ENCODE measurements at regions not wholly inside any gene's neighbourhood (a gene's known extent, or its start where the extent isn't known, plus 50 kb on each side); places are given as distances from the start of the nearest gene placed in this dataset.

GRCh38 chr3:7793786-7794185 lies 707.8 kb upstream of the LMCD1 start:
- Histone ChIP-seq H3K4me3 (no peak overlapping the region), H2AFZ (no peak overlapping the region), H3K27ac (no peak overlapping the region), H3K9me3 (ENCODE audit: low read depth) (no peaks in the 10 kb centered on the region), H3K4me1 (ENCODE audit: insufficient read depth) (no peaks in the 10 kb centered on the region), H3K4me2 (ENCODE audit: unreplicated experiment) (no peak overlapping the region), H4K20me1 (ENCODE audit: insufficient read depth) (no peaks in the 10 kb centered on the region), H3F3A (ENCODE audit: insufficient read depth) (no peaks in the 10 kb centered on the region), H3K9me2 (ENCODE audit: insufficient read depth) (no peaks in the 10 kb centered on the region), H3K36me3 (ENCODE audit: low read depth) (no peaks in the 10 kb centered on the region), H3K9ac (no peak overlapping the region), H3K79me2 (ENCODE audit: insufficient read depth) (no peaks in the 10 kb centered on the region), H3K27me3 (replicated peaks; ENCODE audit: insufficient read depth) (no peaks in the 10 kb centered on the region)
- WGBS, 2 experiments (ENCODE audit: low coverage in 1 of 2, low lambda C conversion rate in 2 of 2, missing lambda C conversion rate in 2 of 2), result 40 to 46% methylated on average over 5 of the region's 5 CpGs
- no peak for DNase-seq
- in situ Hi-C loops (cut with MboI), result no loop called here
- TF ChIP-seq EZH2 (IDR thresholded peaks at IDR 0.05; ENCODE audit: insufficient read depth, poor library complexity, severe bottlenecking) (no peak), EZH2phosphoT487 (IDR thresholded peaks at IDR 0.05; ENCODE audit: insufficient read depth, low read depth) (no peak)

DNA sequence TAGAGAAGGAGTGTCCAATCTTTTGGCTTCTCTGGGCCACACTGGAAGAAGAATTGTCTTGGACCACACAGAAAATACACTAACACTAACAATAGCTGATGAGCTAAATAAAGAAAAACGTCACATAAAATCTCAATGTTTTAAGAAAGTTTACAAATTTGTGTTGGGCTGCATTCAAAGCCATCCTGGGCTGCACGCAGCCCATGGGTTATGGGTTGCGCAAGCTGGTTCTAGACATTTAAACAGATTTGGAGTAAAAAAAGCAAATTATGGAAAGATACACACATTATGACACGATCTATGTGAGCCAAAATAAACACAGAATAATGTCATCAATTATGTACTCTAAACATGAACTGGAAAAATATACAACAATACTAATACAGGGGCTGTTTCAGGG lies 703.3 kb upstream of the LMCD1 start:
- no peak overlapping the region for H3K9ac ChIP-seq
- DNase-seq, result no peak
- no peak overlapping the region for H3K4me3 ChIP-seq
- H3K79me2 ChIP-seq (ENCODE audit: insufficient read depth), result no peaks in the 10 kb centered on the region
- no peak overlapping the region for H3K4me2 ChIP-seq (ENCODE audit: unreplicated experiment)
- H3K36me3 ChIP-seq (ENCODE audit: low read depth), result no peaks in the 10 kb centered on the region
- in situ Hi-C loops (cut with MboI), result no loop called here
- H3F3A ChIP-seq (ENCODE audit: insufficient read depth), result no peaks in the 10 kb centered on the region
- no peaks in the 10 kb centered on the region for H3K9me3 ChIP-seq (ENCODE audit: low read depth)
- H3K27ac ChIP-seq, result no peak overlapping the region
- WGBS, 2 experiments (ENCODE audit: low coverage in 1 of 2, low lambda C conversion rate in 2 of 2, missing lambda C conversion rate in 2 of 2), result 21 to 31% methylated on average over 4 of the region's 4 CpGs
- no peaks in the 10 kb centered on the region for H3K27me3 ChIP-seq (replicated peaks; ENCODE audit: insufficient read depth)
- TF ChIP-seq EZH2phosphoT487 (IDR thresholded peaks at IDR 0.05; ENCODE audit: insufficient read depth, low read depth) (no peak), EZH2 (IDR thresholded peaks at IDR 0.05; ENCODE audit: insufficient read depth, poor library complexity, severe bottlenecking) (no peak)
- no peak overlapping the region for H2AFZ ChIP-seq
- no peaks in the 10 kb centered on the region for H3K4me1 ChIP-seq (ENCODE audit: insufficient read depth)
- H3K9me2 ChIP-seq (ENCODE audit: insufficient read depth), result no peaks in the 10 kb centered on the region
- H4K20me1 ChIP-seq (ENCODE audit: insufficient read depth), result no peaks in the 10 kb centered on the region

DNA sequence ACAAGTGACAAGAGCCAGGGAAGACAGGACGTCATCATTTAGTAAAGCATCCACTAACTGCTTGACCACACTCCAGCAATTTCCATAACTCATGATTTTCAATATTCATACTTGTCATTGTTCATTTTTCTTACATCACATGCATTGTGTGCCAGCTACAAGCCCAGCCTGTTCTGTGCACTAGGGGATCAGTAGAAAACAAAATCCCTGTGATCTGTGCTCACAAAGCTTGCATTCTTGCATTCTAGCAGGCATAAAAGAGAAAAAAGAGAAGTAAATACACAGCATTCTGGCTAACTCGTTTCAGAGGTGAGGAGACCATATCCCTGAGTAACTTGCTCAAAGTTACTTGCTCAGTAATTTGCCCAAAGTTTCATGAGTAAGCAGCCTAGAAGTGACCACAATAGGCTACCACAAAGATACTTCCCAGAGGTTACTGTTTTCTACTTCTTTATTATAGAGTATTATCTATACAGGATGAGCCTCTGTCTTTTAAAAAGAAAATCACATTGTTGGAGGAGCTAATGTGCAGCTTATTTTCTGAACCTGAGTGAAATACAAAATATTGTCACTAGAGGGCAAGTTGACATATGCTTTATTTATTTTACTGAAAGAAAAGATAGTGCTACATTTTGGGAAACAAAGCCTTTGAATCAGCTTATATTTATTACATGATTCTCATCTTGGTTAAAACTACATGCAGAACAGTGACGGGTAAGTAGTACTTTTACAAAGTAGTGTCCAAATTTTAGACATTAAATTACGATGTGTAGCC lies 701.4 kb upstream of the LMCD1 start:
- H3K9ac ChIP-seq, result no peak overlapping the region
- H3K27ac ChIP-seq, result no peak overlapping the region
- no peaks in the 10 kb centered on the region for H4K20me1 ChIP-seq (ENCODE audit: insufficient read depth)
- H3F3A ChIP-seq (ENCODE audit: insufficient read depth), result no peaks in the 10 kb centered on the region
- H2AFZ ChIP-seq, result no peak overlapping the region
- H3K27me3 ChIP-seq (replicated peaks; ENCODE audit: insufficient read depth), result no peaks in the 10 kb centered on the region
- no peaks in the 10 kb centered on the region for H3K79me2 ChIP-seq (ENCODE audit: insufficient read depth)
- H3K4me1 ChIP-seq (ENCODE audit: insufficient read depth), result no peaks in the 10 kb centered on the region
- in situ Hi-C loops (cut with MboI), result no loop called here
- H3K9me3 ChIP-seq (ENCODE audit: low read depth), result no peaks in the 10 kb centered on the region
- no peak for DNase-seq
- H3K4me3 ChIP-seq, result no peak overlapping the region
- H3K9me2 ChIP-seq (ENCODE audit: insufficient read depth), result no peaks in the 10 kb centered on the region
- no peak for TF ChIP-seq EZH2phosphoT487 (IDR thresholded peaks at IDR 0.05; ENCODE audit: insufficient read depth, low read depth)
- TF ChIP-seq EZH2 (IDR thresholded peaks at IDR 0.05; ENCODE audit: insufficient read depth, poor library complexity, severe bottlenecking), result no peak
- no peak overlapping the region for H3K4me2 ChIP-seq (ENCODE audit: unreplicated experiment)
- 3 to 7% methylated on average over 4 of the region's 4 CpGs for WGBS, 2 experiments (ENCODE audit: low coverage in 1 of 2, low lambda C conversion rate in 2 of 2, missing lambda C conversion rate in 2 of 2)
- no peaks in the 10 kb centered on the region for H3K36me3 ChIP-seq (ENCODE audit: low read depth)

GRCh38 chr3:7812490-7812889 lies 689.1 kb upstream of the LMCD1 start:
- Histone ChIP-seq H3K9me3 (ENCODE audit: low read depth) (no peaks in the 10 kb centered on the region), H3K79me2 (ENCODE audit: insufficient read depth) (no peaks in the 10 kb centered on the region), H3K9me2 (ENCODE audit: insufficient read depth) (no peaks in the 10 kb centered on the region), H3K36me3 (ENCODE audit: low read depth) (no peaks in the 10 kb centered on the region), H3K4me1 (ENCODE audit: insufficient read depth) (no peaks in the 10 kb centered on the region), H2AFZ (no peak overlapping the region), H3F3A (ENCODE audit: insufficient read depth) (no peaks in the 10 kb centered on the region), H3K4me2 (ENCODE audit: unreplicated experiment) (no peak overlapping the region), H3K27me3 (replicated peaks; ENCODE audit: insufficient read depth) (no peaks in the 10 kb centered on the region), H3K27ac (no peak overlapping the region), H3K9ac (no peak overlapping the region), H3K4me3 (no peak overlapping the region), H4K20me1 (ENCODE audit: insufficient read depth) (no peaks in the 10 kb centered on the region)
- in situ Hi-C loops (cut with MboI), result no loop called here
- 36 to 47% methylated on average over 3 of the region's 3 CpGs for WGBS, 2 experiments (ENCODE audit: low coverage in 1 of 2, low lambda C conversion rate in 2 of 2, missing lambda C conversion rate in 2 of 2)
- no peak for TF ChIP-seq EZH2 (IDR thresholded peaks at IDR 0.05; ENCODE audit: insufficient read depth, poor library complexity, severe bottlenecking)
- TF ChIP-seq EZH2phosphoT487 (IDR thresholded peaks at IDR 0.05; ENCODE audit: insufficient read depth, low read depth), result no peak
- no peak for DNase-seq

Data from GM23248 (cell line).